Ovary (tissue), 3 donors: ENCODE measurements at regions not wholly inside any gene's neighbourhood (a gene's known extent, or its start where the extent isn't known, plus 50 kb on each side); places are given as distances from the start of the nearest gene placed in this dataset.

ENCODE experiments used
- POLR2A ChIP-seq: fragments of 450-650 bp; IDR thresholded peaks from one replicate; pipeline ENCODE4 v1.6.1; 2017; ENCODE audit warnings: antibody characterized with exemption, mild to moderate bottlenecking, moderate library complexity
- TF ChIP-seq, protein P1 (sequence below), 3 donors: fragments of 450-650 bp in 2 of 3; fragments of 200-600 bp in 1 of 3; IDR thresholded peaks; one replicate each; pipeline versions ENCODE4 v1.5.1 to v1.8.0; 2016 to 2022; ENCODE audit warnings: antibody characterized with exemption in 3 of 3, mild to moderate bottlenecking in 1 of 3
- donor health status: DM: no; HTN: no; CAD: no.

DNA sequence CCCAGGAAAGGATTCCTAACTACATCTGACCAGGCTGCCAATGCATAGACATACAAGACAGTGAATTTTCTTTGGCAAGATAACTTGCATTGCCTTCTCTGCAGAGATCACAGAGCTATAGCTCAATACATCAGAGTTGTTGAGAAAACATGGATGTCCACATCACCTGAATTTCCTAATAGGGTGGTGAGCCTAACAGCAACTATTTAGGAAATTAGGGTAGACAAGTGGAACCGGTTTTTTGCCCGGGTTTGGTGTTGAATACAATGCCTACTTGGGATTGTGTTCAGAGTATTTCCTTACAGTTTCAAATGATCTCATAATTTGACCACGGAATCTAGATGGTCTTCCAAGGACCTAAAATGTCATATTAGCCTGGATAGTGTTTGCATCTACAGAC, 262.7 kb downstream of the KIF4B start:
- TF ChIP-seq, protein P1, sequence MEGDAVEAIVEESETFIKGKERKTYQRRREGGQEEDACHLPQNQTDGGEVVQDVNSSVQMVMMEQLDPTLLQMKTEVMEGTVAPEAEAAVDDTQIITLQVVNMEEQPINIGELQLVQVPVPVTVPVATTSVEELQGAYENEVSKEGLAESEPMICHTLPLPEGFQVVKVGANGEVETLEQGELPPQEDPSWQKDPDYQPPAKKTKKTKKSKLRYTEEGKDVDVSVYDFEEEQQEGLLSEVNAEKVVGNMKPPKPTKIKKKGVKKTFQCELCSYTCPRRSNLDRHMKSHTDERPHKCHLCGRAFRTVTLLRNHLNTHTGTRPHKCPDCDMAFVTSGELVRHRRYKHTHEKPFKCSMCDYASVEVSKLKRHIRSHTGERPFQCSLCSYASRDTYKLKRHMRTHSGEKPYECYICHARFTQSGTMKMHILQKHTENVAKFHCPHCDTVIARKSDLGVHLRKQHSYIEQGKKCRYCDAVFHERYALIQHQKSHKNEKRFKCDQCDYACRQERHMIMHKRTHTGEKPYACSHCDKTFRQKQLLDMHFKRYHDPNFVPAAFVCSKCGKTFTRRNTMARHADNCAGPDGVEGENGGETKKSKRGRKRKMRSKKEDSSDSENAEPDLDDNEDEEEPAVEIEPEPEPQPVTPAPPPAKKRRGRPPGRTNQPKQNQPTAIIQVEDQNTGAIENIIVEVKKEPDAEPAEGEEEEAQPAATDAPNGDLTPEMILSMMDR (IDR thresholded peaks at IDR 0.05): no peak
- TF ChIP-seq POLR2A: no peak
